ENCODE measurements at regions not wholly inside any gene's neighbourhood (a gene's known extent, or its start where the extent isn't known, plus 50 kb on each side); places are given as distances from the start of the nearest gene placed in this dataset.

DNA sequence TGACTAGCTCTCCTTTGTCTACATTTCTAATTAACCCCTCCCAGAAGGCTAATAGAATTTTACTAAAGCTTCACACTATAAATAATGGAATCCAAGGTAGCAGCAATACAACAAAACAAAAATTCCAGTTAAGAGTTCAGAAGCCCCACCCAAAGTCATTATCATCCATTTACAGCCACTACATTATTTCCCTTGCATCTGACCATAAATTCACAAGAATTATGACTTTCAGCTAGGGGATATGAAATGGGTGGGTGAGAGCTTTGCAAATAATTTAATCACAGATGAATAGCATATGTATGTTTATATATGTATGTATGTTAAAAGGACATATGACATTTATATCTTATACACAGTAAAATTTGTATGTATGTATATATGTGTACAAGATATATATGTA lies 65.3 kb upstream of the PTGDR start:
- no peaks in the 10 kb centered on the region for H3K27me3 ChIP-seq
- no peaks in the 10 kb centered on the region for H3K36me3 ChIP-seq
- intact Hi-C loops (cut with DNase I): no loop called here
- TF ChIP-seq POLR2A (IDR thresholded peaks at IDR 0.05; ENCODE audit: low read depth): no peak
- TF ChIP-seq, protein P1, sequence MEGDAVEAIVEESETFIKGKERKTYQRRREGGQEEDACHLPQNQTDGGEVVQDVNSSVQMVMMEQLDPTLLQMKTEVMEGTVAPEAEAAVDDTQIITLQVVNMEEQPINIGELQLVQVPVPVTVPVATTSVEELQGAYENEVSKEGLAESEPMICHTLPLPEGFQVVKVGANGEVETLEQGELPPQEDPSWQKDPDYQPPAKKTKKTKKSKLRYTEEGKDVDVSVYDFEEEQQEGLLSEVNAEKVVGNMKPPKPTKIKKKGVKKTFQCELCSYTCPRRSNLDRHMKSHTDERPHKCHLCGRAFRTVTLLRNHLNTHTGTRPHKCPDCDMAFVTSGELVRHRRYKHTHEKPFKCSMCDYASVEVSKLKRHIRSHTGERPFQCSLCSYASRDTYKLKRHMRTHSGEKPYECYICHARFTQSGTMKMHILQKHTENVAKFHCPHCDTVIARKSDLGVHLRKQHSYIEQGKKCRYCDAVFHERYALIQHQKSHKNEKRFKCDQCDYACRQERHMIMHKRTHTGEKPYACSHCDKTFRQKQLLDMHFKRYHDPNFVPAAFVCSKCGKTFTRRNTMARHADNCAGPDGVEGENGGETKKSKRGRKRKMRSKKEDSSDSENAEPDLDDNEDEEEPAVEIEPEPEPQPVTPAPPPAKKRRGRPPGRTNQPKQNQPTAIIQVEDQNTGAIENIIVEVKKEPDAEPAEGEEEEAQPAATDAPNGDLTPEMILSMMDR (IDR thresholded peaks at IDR 0.05): no peak
- TF ChIP-seq EP300 (IDR thresholded peaks at IDR 0.05): no peak
- TF ChIP-seq POLR2AphosphoS5 (IDR thresholded peaks at IDR 0.05): no peak
- peaks cover 0 to 5% (median 0%) of the 10 kb centered on the region in 4 donors for H3K9me3 ChIP-seq
- H3K4me1 ChIP-seq: no peaks in the 10 kb centered on the region
- no peak for DNase-seq (ENCODE audit: extremely low spot score)
- H3K27ac ChIP-seq (replicated peaks in 1 of 4): no peak overlapping the region
- no peak overlapping the region for H3K4me3 ChIP-seq

DNA sequence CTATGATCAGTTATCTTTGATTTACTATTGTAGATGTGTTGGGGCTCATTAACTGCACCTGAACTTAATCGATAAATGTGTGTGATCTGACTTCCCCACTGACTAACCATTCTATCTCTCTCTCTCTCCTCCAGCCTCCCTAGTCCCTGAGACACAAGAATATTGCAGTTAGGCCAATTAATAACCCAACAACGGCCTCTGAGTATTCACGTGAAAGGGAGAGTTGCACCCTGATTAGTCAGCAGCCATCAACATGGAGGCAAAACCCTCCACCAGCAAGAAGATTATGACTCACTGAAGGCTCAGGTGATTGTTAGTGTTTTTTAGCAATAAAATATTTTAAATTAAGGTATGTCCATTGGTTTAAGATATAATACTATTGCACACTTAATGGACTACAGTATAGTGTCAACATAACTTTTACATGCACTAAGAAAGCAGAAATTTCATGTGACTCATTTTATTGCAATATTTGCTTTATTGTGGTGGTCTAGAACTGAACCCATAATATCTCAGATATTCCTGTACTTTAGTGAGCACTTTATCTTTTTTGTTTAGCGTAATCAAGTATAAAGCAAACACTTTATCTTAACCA lies 77.1 kb upstream of the PTGDR start:
- TF ChIP-seq POLR2AphosphoS5 (IDR thresholded peaks at IDR 0.05) (no peak), EP300 (IDR thresholded peaks at IDR 0.05) (no peak), POLR2A (IDR thresholded peaks at IDR 0.05; ENCODE audit: low read depth) (no peak)
- TF ChIP-seq, protein P1 (IDR thresholded peaks at IDR 0.05): no peak
- Histone ChIP-seq H3K9me3 (no peaks in the 10 kb centered on the region), H3K36me3 (no peaks in the 10 kb centered on the region), H3K27ac (replicated peaks in 1 of 4) (no peak overlapping the region), H3K27me3 (no peaks in the 10 kb centered on the region), H3K4me1 (no peaks in the 10 kb centered on the region), H3K4me3 (no peak overlapping the region)
- 95% methylated on average over 4 of the region's 4 CpGs for WGBS
- DNase-seq (ENCODE audit: extremely low spot score): no peak
- intact Hi-C loops (cut with DNase I): no loop called here

DNA sequence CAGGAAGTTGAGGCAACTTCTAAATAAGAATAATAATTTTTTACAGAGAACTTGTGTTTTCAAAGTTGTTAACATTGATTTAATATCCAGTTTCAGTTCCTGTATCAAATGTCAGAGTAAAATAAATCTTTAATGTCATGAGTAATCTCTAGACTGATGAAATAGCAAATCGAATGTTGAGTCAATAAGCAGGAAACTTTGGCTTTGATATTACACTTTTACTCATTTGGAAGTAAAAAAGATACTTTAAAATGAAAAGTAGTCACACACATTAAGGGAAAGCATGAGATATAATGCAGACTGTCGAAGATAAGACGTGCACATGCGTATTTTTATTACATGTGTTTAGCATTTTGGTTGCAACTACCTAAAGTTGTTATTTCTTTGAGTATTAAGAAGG lies 78.2 kb upstream of the PTGDR start:
- no peaks in the 10 kb centered on the region for H3K27me3 ChIP-seq
- no peaks in the 10 kb centered on the region for H3K36me3 ChIP-seq
- no peak for TF ChIP-seq EP300 (IDR thresholded peaks at IDR 0.05)
- TF ChIP-seq, protein P1 (IDR thresholded peaks at IDR 0.05): no peak
- TF ChIP-seq POLR2AphosphoS5 (IDR thresholded peaks at IDR 0.05): no peak
- TF ChIP-seq POLR2A (IDR thresholded peaks at IDR 0.05; ENCODE audit: low read depth): no peak
- intact Hi-C loops (cut with DNase I): no loop called here
- no peak for DNase-seq (ENCODE audit: extremely low spot score)
- WGBS: 77% methylated on average over 4 of the region's 4 CpGs
- H3K27ac ChIP-seq (replicated peaks in 1 of 4): no peak overlapping the region
- H3K4me3 ChIP-seq: no peak overlapping the region
- no peaks in the 10 kb centered on the region for H3K4me1 ChIP-seq
- H3K9me3 ChIP-seq: no peaks in the 10 kb centered on the region

DNA sequence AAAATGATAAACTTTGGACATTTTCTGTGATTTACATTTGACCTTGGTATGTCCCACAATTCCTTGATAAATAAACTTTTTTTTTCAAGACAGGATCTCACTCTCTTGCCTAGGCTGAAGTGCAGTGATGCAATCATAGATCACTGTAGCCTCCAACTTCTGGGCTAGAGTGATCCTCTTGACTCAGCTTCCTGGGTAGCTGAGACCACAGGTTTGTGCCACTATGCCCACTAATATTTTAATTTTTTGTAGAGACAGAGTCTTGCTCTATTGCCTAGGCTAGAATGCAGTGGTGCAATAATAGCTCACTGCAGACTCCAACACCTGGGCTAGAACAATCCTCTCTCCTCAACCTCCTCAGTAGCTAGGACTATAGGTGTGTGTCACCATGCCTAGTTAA lies 79.1 kb upstream of the PTGDR start:
- intact Hi-C loops (cut with DNase I): no loop called here
- no peak overlapping the region for H3K27ac ChIP-seq (replicated peaks in 1 of 4)
- no peak for DNase-seq (ENCODE audit: extremely low spot score)
- H3K4me3 ChIP-seq: no peak overlapping the region
- H3K27me3 ChIP-seq: no peaks in the 10 kb centered on the region
- TF ChIP-seq POLR2A (IDR thresholded peaks at IDR 0.05; ENCODE audit: low read depth) (no peak), POLR2AphosphoS5 (IDR thresholded peaks at IDR 0.05) (no peak), EP300 (IDR thresholded peaks at IDR 0.05) (no peak)
- TF ChIP-seq, protein P1 (IDR thresholded peaks at IDR 0.05): no peak
- H3K36me3 ChIP-seq: no peaks in the 10 kb centered on the region
- H3K4me1 ChIP-seq: no peaks in the 10 kb centered on the region
- no peaks in the 10 kb centered on the region for H3K9me3 ChIP-seq

DNA sequence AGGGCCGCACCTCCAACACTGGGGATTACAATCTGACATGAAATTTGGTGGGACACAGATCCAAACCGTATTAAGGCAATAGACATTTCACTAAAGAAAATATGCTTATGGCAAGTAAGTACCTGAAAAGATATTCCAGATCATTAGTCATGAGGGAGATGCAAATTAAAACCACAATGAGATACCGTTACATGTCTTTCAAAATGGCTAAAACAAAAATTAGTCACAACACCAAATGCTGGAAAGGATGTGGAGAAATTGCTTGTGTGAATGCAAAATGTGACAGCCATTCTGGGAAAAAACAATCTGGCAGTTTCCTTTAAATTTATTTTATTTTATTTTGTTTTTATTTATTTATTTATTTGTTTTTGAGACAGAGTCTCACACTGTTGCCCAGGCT lies 82.3 kb upstream of the PTGDR start:
- no peaks in the 10 kb centered on the region for H3K9me3 ChIP-seq
- H3K27ac ChIP-seq (replicated peaks in 1 of 4): no peak overlapping the region
- H3K4me3 ChIP-seq: no peak overlapping the region
- intact Hi-C loops (cut with DNase I): no loop called here
- TF ChIP-seq EP300 (IDR thresholded peaks at IDR 0.05): no peak
- TF ChIP-seq POLR2AphosphoS5 (IDR thresholded peaks at IDR 0.05): no peak
- no peak for TF ChIP-seq POLR2A (IDR thresholded peaks at IDR 0.05; ENCODE audit: low read depth)
- H3K4me1 ChIP-seq: no peaks in the 10 kb centered on the region
- no peak for DNase-seq (ENCODE audit: extremely low spot score)
- H3K36me3 ChIP-seq: no peaks in the 10 kb centered on the region
- H3K27me3 ChIP-seq: no peaks in the 10 kb centered on the region
- 70% methylated on average over 3 of the region's 3 CpGs for WGBS
